ENCODE measurements at regions not wholly inside any gene's neighbourhood (a gene's known extent, or its start where the extent isn't known, plus 50 kb on each side); places are given as distances from the start of the nearest gene placed in this dataset.

DNA sequence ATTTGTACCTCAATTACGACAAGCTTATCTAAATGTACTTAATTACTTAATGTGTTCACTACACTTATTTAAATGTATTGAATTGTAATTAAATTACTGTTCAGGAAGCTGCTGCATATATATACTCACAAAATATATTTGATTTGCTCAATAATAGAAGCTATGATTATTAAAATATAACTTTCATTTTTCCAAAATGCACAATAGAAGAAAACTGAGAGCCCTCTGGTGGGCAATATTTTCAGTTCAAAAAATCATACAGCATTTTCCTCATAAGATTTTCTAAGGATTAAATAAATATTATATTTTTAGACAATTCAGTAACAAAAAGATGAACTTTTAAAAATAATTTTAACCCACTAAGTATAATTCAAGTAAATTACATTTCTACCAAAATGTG, 217.3 kb downstream of the DKK2 start:
- no peaks in the 10 kb centered on the region for H3K36me3 ChIP-seq
- H3K4me3 ChIP-seq: no peak overlapping the region
- ATAC-seq (no peak), DNase-seq (no peak), FAIRE-seq (no peak)
- TF ChIP-seq, protein P1, sequence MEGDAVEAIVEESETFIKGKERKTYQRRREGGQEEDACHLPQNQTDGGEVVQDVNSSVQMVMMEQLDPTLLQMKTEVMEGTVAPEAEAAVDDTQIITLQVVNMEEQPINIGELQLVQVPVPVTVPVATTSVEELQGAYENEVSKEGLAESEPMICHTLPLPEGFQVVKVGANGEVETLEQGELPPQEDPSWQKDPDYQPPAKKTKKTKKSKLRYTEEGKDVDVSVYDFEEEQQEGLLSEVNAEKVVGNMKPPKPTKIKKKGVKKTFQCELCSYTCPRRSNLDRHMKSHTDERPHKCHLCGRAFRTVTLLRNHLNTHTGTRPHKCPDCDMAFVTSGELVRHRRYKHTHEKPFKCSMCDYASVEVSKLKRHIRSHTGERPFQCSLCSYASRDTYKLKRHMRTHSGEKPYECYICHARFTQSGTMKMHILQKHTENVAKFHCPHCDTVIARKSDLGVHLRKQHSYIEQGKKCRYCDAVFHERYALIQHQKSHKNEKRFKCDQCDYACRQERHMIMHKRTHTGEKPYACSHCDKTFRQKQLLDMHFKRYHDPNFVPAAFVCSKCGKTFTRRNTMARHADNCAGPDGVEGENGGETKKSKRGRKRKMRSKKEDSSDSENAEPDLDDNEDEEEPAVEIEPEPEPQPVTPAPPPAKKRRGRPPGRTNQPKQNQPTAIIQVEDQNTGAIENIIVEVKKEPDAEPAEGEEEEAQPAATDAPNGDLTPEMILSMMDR (IDR thresholded peaks at IDR 0.05): no peak
- H3K27me3 ChIP-seq: no peaks in the 10 kb centered on the region
- 70 to 84% methylated on average over 1 of the region's 1 CpG for WGBS, 2 donors
- no peak overlapping the region for H3K27ac ChIP-seq
- intact Hi-C loops (cut with DNase I): no loop called here
- H3K9me3 ChIP-seq: no peaks in the 10 kb centered on the region
- H3K4me1 ChIP-seq: no peaks in the 10 kb centered on the region

DNA sequence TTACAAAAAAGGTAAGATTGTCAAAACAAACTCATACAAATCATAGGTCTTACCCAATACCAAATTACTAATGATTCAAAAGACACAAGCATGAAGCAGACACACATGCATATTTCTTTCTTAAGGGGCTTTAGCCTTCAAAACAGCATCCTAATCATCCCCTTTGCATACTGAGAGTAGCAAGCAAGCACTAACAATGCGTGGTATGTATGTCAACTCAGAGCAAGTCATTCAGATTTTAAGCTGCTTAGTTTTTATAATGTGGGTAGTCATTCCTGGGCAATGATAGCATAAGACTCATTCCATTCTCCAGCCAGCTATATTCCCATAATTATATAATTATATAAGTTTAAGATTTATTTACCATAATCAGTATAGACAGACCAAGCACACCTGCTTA, 219.6 kb downstream of the DKK2 start:
- Histone ChIP-seq H3K9me3 (no peaks in the 10 kb centered on the region), H3K27me3 (no peaks in the 10 kb centered on the region), H3K27ac (no peak overlapping the region), H3K4me3 (no peak overlapping the region), H3K4me1 (no peaks in the 10 kb centered on the region), H3K36me3 (no peaks in the 10 kb centered on the region)
- intact Hi-C loops (cut with DNase I): no loop called here
- FAIRE-seq: no peak
- no peak for ATAC-seq
- WGBS, 2 donors: 60% methylated on average over 1 of the region's 1 CpG
- TF ChIP-seq, protein P1 (IDR thresholded peaks at IDR 0.05): no peak
- DNase-seq: no peak

DNA sequence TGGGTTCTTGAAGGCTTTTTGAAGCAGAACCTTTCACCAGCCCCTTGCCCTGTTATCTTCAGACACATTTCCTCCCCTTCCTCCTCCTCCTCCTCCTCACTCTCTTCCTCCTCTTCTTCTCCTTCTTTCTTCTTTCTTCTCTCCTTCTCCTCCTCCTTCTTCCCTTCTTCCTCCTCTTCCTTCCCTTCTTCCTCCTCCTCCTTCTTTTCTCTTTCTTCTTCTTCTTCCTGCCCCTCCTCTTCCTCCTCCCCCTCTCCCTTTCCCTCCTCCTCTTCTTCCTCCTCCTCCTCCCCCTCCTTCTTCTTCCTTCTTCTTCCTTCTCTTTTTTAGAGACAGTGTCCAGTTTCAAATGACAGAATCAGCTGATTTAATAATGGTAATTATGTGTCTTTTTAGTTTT, 226.0 kb downstream of the DKK2 start:
- Histone ChIP-seq H3K36me3 (no peaks in the 10 kb centered on the region), H3K27ac (no peak overlapping the region), H3K4me3 (no peak overlapping the region), H3K4me1 (no peaks in the 10 kb centered on the region), H3K9me3 (no peaks in the 10 kb centered on the region), H3K27me3 (no peaks in the 10 kb centered on the region)
- DNase-seq (no peak), FAIRE-seq (no peak), ATAC-seq (no peak)
- intact Hi-C loops (cut with DNase I): no loop called here
- TF ChIP-seq, protein P1 (IDR thresholded peaks at IDR 0.05): no peak

DNA sequence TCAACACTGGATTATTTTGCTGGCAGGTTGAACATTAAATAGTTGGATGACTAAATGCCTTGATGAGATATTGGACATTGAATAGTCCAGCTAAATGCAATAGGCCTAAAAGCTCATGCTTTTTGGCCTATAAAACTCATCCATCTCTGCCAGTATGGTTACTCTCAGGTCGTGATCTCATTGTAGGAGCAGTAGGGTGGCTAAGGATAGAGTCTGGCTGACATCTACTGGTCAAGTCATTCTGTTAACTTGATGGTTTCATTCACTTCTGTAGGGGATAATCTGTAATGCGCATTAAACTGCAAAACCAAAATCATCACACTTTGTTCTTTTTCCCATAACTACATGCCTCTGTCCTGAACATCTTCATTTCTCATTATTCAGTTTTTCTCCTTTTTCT, 227.0 kb downstream of the DKK2 start:
- Histone ChIP-seq H3K4me1 (no peaks in the 10 kb centered on the region), H3K4me3 (no peak overlapping the region), H3K36me3 (no peaks in the 10 kb centered on the region), H3K27me3 (no peaks in the 10 kb centered on the region), H3K27ac (no peak overlapping the region), H3K9me3 (no peaks in the 10 kb centered on the region)
- no peak for DNase-seq
- intact Hi-C loops (cut with DNase I): no loop called here
- WGBS, 2 donors: 40 to 42% methylated on average over 2 of the region's 2 CpGs
- no peak for FAIRE-seq
- TF ChIP-seq, protein P1 (IDR thresholded peaks at IDR 0.05): no peak
- no peak for ATAC-seq

DNA sequence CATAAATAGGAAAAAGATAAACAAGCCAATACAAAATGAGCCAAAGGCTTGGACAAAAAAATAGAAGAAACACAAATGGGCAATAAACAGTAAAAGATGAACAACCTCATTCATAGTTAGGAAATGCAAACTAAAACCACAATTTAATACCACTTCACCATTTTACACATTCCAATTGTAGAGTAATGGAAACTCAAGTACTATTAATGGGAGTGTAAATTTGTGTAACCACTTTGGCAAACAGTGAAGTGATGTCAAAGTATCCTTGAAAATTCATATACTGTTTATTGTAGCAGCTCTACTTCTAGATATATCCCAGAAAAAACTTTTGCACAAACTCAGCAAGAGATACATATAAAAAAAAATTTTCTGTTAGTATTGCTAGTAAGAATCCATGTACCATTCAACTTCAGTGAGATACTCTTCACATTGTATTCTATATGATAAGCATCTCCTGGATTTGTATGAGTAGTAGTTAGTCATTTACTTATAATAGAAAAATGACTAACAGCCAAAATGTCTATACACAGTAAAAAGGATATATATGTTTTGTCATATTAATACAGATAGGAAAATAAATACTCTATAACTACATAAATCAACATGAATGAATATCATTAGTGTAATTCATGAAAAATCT, 229.8 kb downstream of the DKK2 start:
- Histone ChIP-seq H3K27ac (no peak overlapping the region), H3K27me3 (no peaks in the 10 kb centered on the region), H3K4me3 (no peak overlapping the region), H3K4me1 (no peaks in the 10 kb centered on the region), H3K9me3 (no peaks in the 10 kb centered on the region), H3K36me3 (no peaks in the 10 kb centered on the region)
- TF ChIP-seq, protein P1 (IDR thresholded peaks at IDR 0.05): no peak
- no peak for FAIRE-seq
- no peak for DNase-seq
- ATAC-seq: no peak
- intact Hi-C loops (cut with DNase I): no loop called here

Measured in pancreas (tissue), 10 donors.